HepG2 (cell line): ENCODE measurements at regions not wholly inside any gene's neighbourhood (a gene's known extent, or its start where the extent isn't known, plus 50 kb on each side); places are given as distances from the start of the nearest gene placed in this dataset.
A peak's percentile ranks its signal among the peaks of the same experiment; 100 is the strongest.

ENCODE experiments used
- ATAC-seq: fragments of 200-7000 bp; cut with Tn5 transposase; 3 replicates; pipeline ENCODE4 v1.9.1; 2020; ENCODE audit warnings: mild to moderate bottlenecking, moderate library complexity
- BruUV-seq: library from RNA; stranded (reverse); fragments of 400-500 nt; replicated peaks from 2 replicates; lab custom pipeline; 2021; lab: Mats Ljungman, UMichigan
- CTCF ChIA-PET: fragments of 300-600 bp; formaldehyde crosslinking; extraction: SDS; loops from one replicate; lab custom pipeline; 2021; ENCODE audit warnings: low total read pairs, inconsistent platforms, low intra/inter-chr PET ratio; lab: Yijun Ruan, JAX
- POLR2A ChIA-PET: fragments of 350-600 bp; sonication (Branson Sonifier 250); formaldehyde crosslinking; loops from one replicate; lab custom pipeline; 2020; ENCODE audit warnings: antibody characterized with exemption, inconsistent platforms; lab: Yijun Ruan, JAX
- DNase-seq: peaks from one replicate; pipeline ENCODE4 v3.0.0-alpha.2; 2015; ENCODE audit warnings: low spot score
- FAIRE-seq: peaks from 3 replicates; lab custom pipeline; 2011; peaks lifted over from hg19 to GRCh38; lab: Jason Lieb, UNC
- H2AFZ ChIP-seq: one replicate; pipeline ENCODE4 v1.6.1; 2011; ENCODE audit warnings: low read length, inconsistent platforms
- H3K27ac ChIP-seq: fragments of 300-600 bp; 3 replicates; pipeline ENCODE4 v1.8.0; 2011; ENCODE audit warnings: mixed run types, mild to moderate bottlenecking, mixed read lengths, low read length, inconsistent platforms; ENCODE audit not compliant: insufficient read depth; ENCODE audit errors: extremely low read length
- H3K27me3 ChIP-seq, 2 experiments: fragments of 200-600 bp in 1 of 2; 2 replicates in 1 of 2; 3 replicates in 1 of 2; pipeline versions ENCODE4 v1.6.0 to v1.8.0; 2011; ENCODE audit warnings: low read length in 2 of 2, mild to moderate bottlenecking in 2 of 2, moderate library complexity in 2 of 2, inconsistent platforms in 1 of 2; ENCODE audit not compliant: insufficient read depth in 2 of 2, control insufficient read depth in 1 of 2
- H3K36me3 ChIP-seq, 2 experiments: fragments of 200-600 bp in 1 of 2; replicated peaks in 1 of 2; 2 replicates in 1 of 2; 3 replicates in 1 of 2; pipeline versions ENCODE4 v1.5.1 to v1.8.0; 2011; ENCODE audit warnings: low read length in 2 of 2, inconsistent platforms in 1 of 2; ENCODE audit not compliant: insufficient read depth in 2 of 2, control insufficient read depth in 1 of 2
- H3K4me1 ChIP-seq: 2 replicates; pipeline ENCODE4 v1.5.1; 2012; ENCODE audit warnings: low read length, inconsistent platforms; ENCODE audit not compliant: insufficient read depth
- H3K4me2 ChIP-seq: 2 replicates; pipeline ENCODE4 v1.6.0; 2011; ENCODE audit warnings: low read depth, low read length, inconsistent platforms
- H3K4me3 ChIP-seq, 3 experiments: fragments of 200-600 bp in 1 of 3; sonication (generic), shearing (Covaris generic) in 1 of 3; replicated peaks in 1 of 3; 2 replicates each; pipeline ENCODE4 v1.5.1; 2011 to 2016; ENCODE audit warnings: low read length in 3 of 3, inconsistent platforms in 2 of 3, low read depth in 2 of 3, mild to moderate bottlenecking in 2 of 3, control low read depth in 1 of 3, mixed read lengths in 1 of 3; ENCODE audit not compliant: insufficient read depth in 1 of 3
- H3K79me2 ChIP-seq: one replicate; pipeline ENCODE4 v1.6.1; 2011; ENCODE audit warnings: low read length, inconsistent platforms; ENCODE audit not compliant: insufficient read depth
- H3K9ac ChIP-seq: 2 replicates; pipeline ENCODE4 v1.6.0; 2011; ENCODE audit warnings: mild to moderate bottlenecking, low read depth, low read length, inconsistent platforms; ENCODE audit not compliant: insufficient read depth
- H3K9me3 ChIP-seq: 2 replicates; pipeline ENCODE4 v1.5.1; 2012; ENCODE audit warnings: mild to moderate bottlenecking, low read length
- H4K20me1 ChIP-seq: 2 replicates; pipeline ENCODE4 v1.6.0; 2011; ENCODE audit warnings: inconsistent platforms, mild to moderate bottlenecking, low read length, moderate library complexity; ENCODE audit not compliant: insufficient read depth
- CREM ChIP-seq, 2 experiments: sonication (generic) in 1 of 2; formaldehyde crosslinking in 1 of 2; IDR thresholded peaks; 2 replicates each; pipeline versions ENCODE4 v1.4.0 to v1.6.1; 2016 to 2020; ENCODE audit warnings: antibody characterized with exemption in 1 of 2, mild to moderate bottlenecking in 1 of 2, missing genetic modification reagents in 1 of 2
- IRX3 ChIP-seq: sonication (generic); formaldehyde crosslinking; IDR thresholded peaks from 2 replicates; pipeline ENCODE4 v1.8.1; 2023; ENCODE audit warnings: mild to moderate bottlenecking, low read depth, missing genetic modification reagents, borderline replicate concordance
- MYC ChIP-seq: sonication (generic); formaldehyde crosslinking; IDR thresholded peaks from 2 replicates; pipeline ENCODE4 v1.9.0; 2021; ENCODE audit warnings: missing genetic modification reagents, borderline replicate concordance
- RAD51 ChIP-seq: fragments of 450-650 bp; IDR thresholded peaks from 2 replicates; pipeline ENCODE4 v1.6.1; 2016; ENCODE audit warnings: borderline replicate concordance
- SMARCC2 ChIP-seq: fragments of 450-650 bp; IDR thresholded peaks from 2 replicates; pipeline ENCODE4 v1.6.1; 2017; ENCODE audit warnings: antibody characterized with exemption, mild to moderate bottlenecking
- SOX13 ChIP-seq, 3 experiments: fragments of 450-650 bp in 1 of 3; sonication (generic) in 1 of 3; formaldehyde crosslinking in 1 of 3; IDR thresholded peaks in 2 of 3; conservative IDR thresholded peaks in 1 of 3; 2 replicates each; pipeline versions ENCODE4 v1.5.0 to v1.6.1; 2016 to 2020; ENCODE audit warnings: antibody characterized with exemption in 1 of 3, mild to moderate bottlenecking in 1 of 3, missing compliant biosample characterization in 1 of 3, missing genetic modification reagents in 1 of 3, moderate library complexity in 1 of 3
- SOX5 ChIP-seq: IDR thresholded peaks from 2 replicates; pipeline ENCODE4 v1.6.1; 2016; ENCODE audit warnings: borderline replicate concordance
- TCF7 ChIP-seq: sonication (generic); IDR thresholded peaks from 2 replicates; pipeline ENCODE4 v1.6.1; 2016; ENCODE audit warnings: antibody characterized with exemption, low read depth
- ZNF557 ChIP-seq: sonication (generic); formaldehyde crosslinking; IDR thresholded peaks from 2 replicates; pipeline ENCODE4 v1.4.0; 2020; ENCODE audit warnings: missing genetic modification reagents
- ZNF614 ChIP-seq: IDR thresholded peaks from 2 replicates; pipeline ENCODE4 v1.6.1; 2018; ENCODE audit warnings: missing biosample characterization, missing genetic modification reagents, inconsistent platforms, borderline replicate concordance
- ZNF615 ChIP-seq: sonication (generic); formaldehyde crosslinking; IDR thresholded peaks from 2 replicates; pipeline ENCODE4 v1.5.0; 2020; ENCODE audit warnings: mild to moderate bottlenecking, missing genetic modification reagents, borderline replicate concordance
- WGBS: methylation state at CpG from one replicate; pipeline ENCODE4 v1.1.6; 2017; ENCODE audit warnings: low lambda C conversion rate; 5-methylcytosine and 5-hydroxymethylcytosine counted together
- in situ Hi-C: cut with HindIII; loops from 2 replicates; pipeline ENCODE4 v1.10.0; 2017; ENCODE audit warnings: low pct_unique_long_range_greater_than_20kb; ENCODE audit not compliant: extremely low pct_ligation_motif_present
- intact Hi-C: fragments of 100-400 bp; cut with micrococcal nuclease; formaldehyde crosslinking; loops from one replicate; pipeline ENCODE4 v1.10.0; 2022; ENCODE audit not compliant: unreplicated experiment
- TF ChIP-seq, protein P1 (sequence below): IDR thresholded peaks from 2 replicates; pipeline ENCODE4 v1.6.1; 2016

DNA sequence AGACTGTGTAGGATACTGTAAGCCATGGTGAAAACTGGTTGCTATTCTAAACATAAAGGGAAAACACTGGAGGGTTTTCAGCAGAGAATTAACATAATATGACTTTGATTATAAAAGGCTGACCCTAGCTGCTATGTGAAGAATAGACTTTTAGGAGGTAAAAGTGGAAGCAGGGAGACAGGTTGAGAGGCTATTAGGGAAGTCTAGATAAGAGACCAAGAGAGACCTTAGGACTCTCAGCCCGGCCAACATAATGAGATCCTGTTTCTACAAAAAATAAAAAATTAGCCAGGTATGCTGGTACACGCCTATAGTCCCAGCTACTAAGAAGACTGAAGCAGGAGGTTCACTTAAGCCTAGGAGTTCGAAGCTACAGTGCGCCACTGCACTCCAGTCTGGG is 393.2 kb upstream of the PMFBP1 start (continued):
- no peak for TF ChIP-seq SMARCC2
- TF ChIP-seq ZNF557 (CRISPR knock-in tag), result no peak

DNA sequence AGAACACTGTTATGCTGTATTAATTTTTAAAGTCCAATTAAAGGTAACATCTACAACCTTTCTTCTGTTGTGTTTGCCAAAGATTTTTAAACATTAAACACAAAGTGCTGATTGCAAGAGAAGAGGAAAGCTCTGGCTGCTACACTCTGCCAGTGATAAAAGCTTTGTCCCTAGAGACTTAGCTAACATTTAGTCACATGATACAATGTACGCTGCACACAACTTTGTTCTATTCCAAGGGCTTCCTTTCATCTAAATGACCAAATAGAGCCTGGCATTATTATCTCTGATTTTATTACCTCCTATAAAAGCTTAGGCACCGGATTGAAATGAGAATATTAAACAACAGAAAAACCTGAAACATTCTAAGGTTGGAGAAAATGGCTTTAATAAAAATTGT is 388.7 kb upstream of the PMFBP1 start:
- Histone ChIP-seq H3K79me2 (no peaks in the 10 kb centered on the region), H3K4me3 (no peak overlapping the region), H3K9me3 (no peaks in the 10 kb centered on the region), H3K4me2 (no peak overlapping the region), H3K36me3 (no peaks in the 10 kb centered on the region), H4K20me1 (no peaks in the 10 kb centered on the region), H3K9ac (no peak overlapping the region), H3K27ac (no peak overlapping the region), H3K4me1 (peaks cover 10% of the 10 kb centered on the region), H3K27me3 (no peaks in the 10 kb centered on the region), H2AFZ (no peak overlapping the region)
- TF ChIP-seq SOX13 (IDR thresholded peaks at IDR 0.05) (no peak), SOX13 (CRISPR knock-in tag; conservative IDR thresholded peaks at IDR 0.05 in 1 of 2, IDR thresholded peaks at IDR 0.05 in 1 of 2) (peak in 1 of 2 experiments; percentile 41; a peak in 1 of 4 replicates), RAD51 (peak; percentile 34; the same call in 1 of the 2 replicates), IRX3 (no peak), CREM (IDR thresholded peaks at IDR 0.05) (0 out of 2 replicates have a peak, but pooled peaks have one; percentile 14), CREM (CRISPR knock-in tag; IDR thresholded peaks at IDR 0.05) (no peak), SOX5 (CRISPR knock-in tag) (peak; percentile 42; the same call in 1 of the 2 replicates), TCF7 (0 out of 2 replicates have a peak, but pooled peaks have one; percentile 22), ZNF614 (CRISPR knock-in tag) (peak; percentile 100), ZNF615 (CRISPR knock-in tag) (no peak), MYC (CRISPR knock-in tag) (no peak)
- TF ChIP-seq, protein P1, sequence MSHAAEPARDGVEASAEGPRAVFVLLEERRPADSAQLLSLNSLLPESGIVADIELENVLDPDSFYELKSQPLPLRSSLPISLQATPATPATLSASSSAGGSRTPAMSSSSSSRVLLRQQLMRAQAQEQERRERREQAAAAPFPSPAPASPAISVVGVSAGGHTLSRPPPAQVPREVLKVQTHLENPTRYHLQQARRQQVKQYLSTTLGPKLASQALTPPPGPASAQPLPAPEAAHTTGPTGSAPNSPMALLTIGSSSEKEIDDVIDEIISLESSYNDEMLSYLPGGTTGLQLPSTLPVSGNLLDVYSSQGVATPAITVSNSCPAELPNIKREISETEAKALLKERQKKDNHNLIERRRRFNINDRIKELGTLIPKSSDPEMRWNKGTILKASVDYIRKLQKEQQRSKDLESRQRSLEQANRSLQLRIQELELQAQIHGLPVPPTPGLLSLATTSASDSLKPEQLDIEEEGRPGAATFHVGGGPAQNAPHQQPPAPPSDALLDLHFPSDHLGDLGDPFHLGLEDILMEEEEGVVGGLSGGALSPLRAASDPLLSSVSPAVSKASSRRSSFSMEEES (CRISPR knock-in tag), result peak; percentile 52; the same call in 1 of the 2 replicates
- ATAC-seq (peak; percentile 57), DNase-seq (peak; percentile 53), FAIRE-seq (no peak)
- no TSS peak for BruUV-seq
- intact Hi-C loops, result no loop called here
- POLR2A ChIA-PET, result no interaction called here
- CTCF ChIA-PET, result no interaction called here
- WGBS, result 47% methylated on average over 2 of the region's 2 CpGs
- in situ Hi-C loops, result no loop called here
